ENCODE measurements at regions not wholly inside any gene's neighbourhood (a gene's known extent, or its start where the extent isn't known, plus 50 kb on each side); places are given as distances from the start of the nearest gene placed in this dataset.
"Not testable (repeated sequence)": the region's sequence is repeated elsewhere in the genome, so short reads cannot be mapped to it uniquely, and the experiment has no call there.

DNA sequence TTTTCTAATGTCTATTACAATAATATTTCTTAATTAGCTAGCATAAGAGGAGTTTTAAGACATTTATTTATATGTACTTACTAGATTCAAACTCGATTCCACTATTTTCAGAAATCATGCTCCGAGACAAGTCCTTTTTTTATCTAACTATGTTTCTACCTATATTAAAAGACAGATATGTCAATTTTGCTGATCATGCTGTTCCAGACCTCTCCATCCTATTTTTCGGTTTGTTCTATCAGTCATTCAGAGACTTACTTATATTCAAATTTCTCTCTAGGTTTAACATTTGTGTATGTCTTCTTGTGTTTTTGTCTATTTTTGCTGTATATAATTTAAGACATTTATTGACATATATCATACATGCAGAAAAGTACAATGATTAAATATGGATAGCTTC is 635.5 kb downstream of the ZNF716 start:
- in situ Hi-C loops (cut with MboI); BruUV-seq (replicated peaks); POLR2A ChIA-PET; H3K4me1 ChIP-seq (replicated peaks in 1 of 2; ENCODE audit: control insufficient read depth in 2 of 2, insufficient read depth in 2 of 2, low read length in 2 of 2); H3K4me2 ChIP-seq (ENCODE audit: insufficient read depth, low read length); H3K79me2 ChIP-seq (ENCODE audit: control insufficient read depth, insufficient read depth, low read length); ATAC-seq; H3K9me1 ChIP-seq (ENCODE audit: control insufficient read depth, insufficient read depth, low read length); H2AFZ ChIP-seq (ENCODE audit: low read depth, low read length); CTCF ChIA-PET (ENCODE audit: low intra/inter-chr PET ratio); H3K9me3 ChIP-seq (replicated peaks; ENCODE audit: control insufficient read depth, insufficient read depth, low read depth, low read length); H4K20me1 ChIP-seq (replicated peaks; ENCODE audit: control insufficient read depth, insufficient read depth, low read length); H3K27ac ChIP-seq (ENCODE audit: extremely low read depth, low read depth, low read length); H3K27me3 ChIP-seq (ENCODE audit: control insufficient read depth in 2 of 2, insufficient read depth in 2 of 2, low read length in 2 of 2); H3K36me3 ChIP-seq (ENCODE audit: control insufficient read depth, insufficient read depth, low read length); FAIRE-seq; H3K4me3 ChIP-seq; DNase-seq (ENCODE audit: extremely low read depth in 1 of 4, low spot score in 3 of 4); intact Hi-C loops (cut with micrococcal nuclease); H3K9ac ChIP-seq (ENCODE audit: insufficient read depth in 1 of 2, low read depth in 2 of 2, low read length in 2 of 2): not testable (repeated sequence)
- peak; percentile 53 for TF ChIP-seq ZNF316 (IDR thresholded peaks at IDR 0.05)
- WGBS (ENCODE audit: insufficient coverage, low coverage, missing lambda C conversion rate) = 0% methylated on average over 3 of the region's 3 CpGs

DNA sequence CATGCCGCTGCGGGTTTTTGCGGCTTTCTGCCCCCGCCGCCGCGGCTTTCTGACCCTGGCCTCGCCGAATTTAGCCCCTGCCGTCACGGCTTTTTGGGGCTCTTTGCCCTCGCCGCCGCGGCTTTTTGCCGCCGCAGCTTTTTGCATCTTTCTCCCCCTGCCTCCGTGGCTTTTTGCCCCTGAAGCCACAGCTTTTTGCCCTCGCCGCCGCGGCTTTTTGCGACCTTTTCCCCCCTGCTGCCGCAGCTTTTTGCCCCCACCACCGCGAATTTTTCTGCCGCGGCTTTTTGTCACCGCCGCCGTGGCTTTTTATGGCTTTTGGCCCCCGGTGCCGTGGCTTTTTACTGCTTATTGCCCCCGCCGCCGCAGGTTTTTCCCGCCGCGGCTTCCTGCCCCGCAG is 636.5 kb downstream of the ZNF716 start:
- H3K27ac ChIP-seq (ENCODE audit: extremely low read depth, low read depth, low read length) = no peak overlapping the region
- POLR2A ChIA-PET = no interaction called here
- DNase-seq (ENCODE audit: extremely low read depth in 1 of 4, low spot score in 3 of 4) (no peak), ATAC-seq (no peak), FAIRE-seq (no peak)
- CTCF ChIA-PET (ENCODE audit: low intra/inter-chr PET ratio) = no interaction called here
- in situ Hi-C loops (cut with MboI) = no loop called here
- no peak for TF ChIP-seq MIER1 (IDR thresholded peaks at IDR 0.05; ENCODE audit: low read depth)
- no peak for TF ChIP-seq ZZZ3 (IDR thresholded peaks at IDR 0.05)
- TF ChIP-seq NR4A1 (CRISPR knock-in tag; IDR thresholded peaks at IDR 0.05) = no peak
- TF ChIP-seq NR4A1 (tag; IDR thresholded peaks at IDR 0.05) = no peak
- TF ChIP-seq ZC3H4 (CRISPR knock-in tag; IDR thresholded peaks at IDR 0.05; ENCODE audit: borderline replicate concordance) = no peak
- 21% methylated on average over 17 of the region's 40 CpGs for WGBS (ENCODE audit: insufficient coverage, low coverage, missing lambda C conversion rate)
- no peaks in the 10 kb centered on the region for H3K36me3 ChIP-seq (ENCODE audit: control insufficient read depth, insufficient read depth, low read length)
- H3K9ac ChIP-seq (ENCODE audit: insufficient read depth in 1 of 2, low read depth in 2 of 2, low read length in 2 of 2) = no peak overlapping the region
- H3K27me3 ChIP-seq (ENCODE audit: control insufficient read depth in 2 of 2, insufficient read depth in 2 of 2, low read length in 2 of 2) = no peaks in the 10 kb centered on the region
- no TSS peak for BruUV-seq (replicated peaks)
- H3K4me2 ChIP-seq (ENCODE audit: insufficient read depth, low read length) = no peak overlapping the region
- H3K9me1 ChIP-seq (ENCODE audit: control insufficient read depth, insufficient read depth, low read length) = no peaks in the 10 kb centered on the region
- no peaks in the 10 kb centered on the region for H4K20me1 ChIP-seq (replicated peaks; ENCODE audit: control insufficient read depth, insufficient read depth, low read length)
- H3K9me3 ChIP-seq (replicated peaks; ENCODE audit: control insufficient read depth, insufficient read depth, low read depth, low read length) = no peaks in the 10 kb centered on the region
- no peaks in the 10 kb centered on the region for H3K79me2 ChIP-seq (ENCODE audit: control insufficient read depth, insufficient read depth, low read length)
- H3K4me1 ChIP-seq (replicated peaks in 1 of 2; ENCODE audit: control insufficient read depth in 2 of 2, insufficient read depth in 2 of 2, low read length in 2 of 2) = no peaks in the 10 kb centered on the region
- H2AFZ ChIP-seq (ENCODE audit: low read depth, low read length) = no peak overlapping the region
- intact Hi-C loops (cut with micrococcal nuclease) = no loop called here
- no peak overlapping the region for H3K4me3 ChIP-seq
